Epithelial cell of proximal tubule (primary cell): ENCODE measurements at regions not wholly inside any gene's neighbourhood (a gene's known extent, or its start where the extent isn't known, plus 50 kb on each side); places are given as distances from the start of the nearest gene placed in this dataset.

Experiments used
- DNase-seq: peaks from one replicate; pipeline ENCODE4 v3.0.0-alpha.2; 2011; ENCODE audit warnings: low read depth
- H3K4me3 ChIP-seq: 2 replicates; pipeline ENCODE4 v1.5.1; 2011; ENCODE audit warnings: low read depth, mild to moderate bottlenecking, low read length
- TF ChIP-seq, protein P1 (sequence below): conservative IDR thresholded peaks from 2 replicates; pipeline ENCODE4 v1.5.1; 2012; ENCODE audit warnings: low read depth, mild to moderate bottlenecking, low read length

DNA sequence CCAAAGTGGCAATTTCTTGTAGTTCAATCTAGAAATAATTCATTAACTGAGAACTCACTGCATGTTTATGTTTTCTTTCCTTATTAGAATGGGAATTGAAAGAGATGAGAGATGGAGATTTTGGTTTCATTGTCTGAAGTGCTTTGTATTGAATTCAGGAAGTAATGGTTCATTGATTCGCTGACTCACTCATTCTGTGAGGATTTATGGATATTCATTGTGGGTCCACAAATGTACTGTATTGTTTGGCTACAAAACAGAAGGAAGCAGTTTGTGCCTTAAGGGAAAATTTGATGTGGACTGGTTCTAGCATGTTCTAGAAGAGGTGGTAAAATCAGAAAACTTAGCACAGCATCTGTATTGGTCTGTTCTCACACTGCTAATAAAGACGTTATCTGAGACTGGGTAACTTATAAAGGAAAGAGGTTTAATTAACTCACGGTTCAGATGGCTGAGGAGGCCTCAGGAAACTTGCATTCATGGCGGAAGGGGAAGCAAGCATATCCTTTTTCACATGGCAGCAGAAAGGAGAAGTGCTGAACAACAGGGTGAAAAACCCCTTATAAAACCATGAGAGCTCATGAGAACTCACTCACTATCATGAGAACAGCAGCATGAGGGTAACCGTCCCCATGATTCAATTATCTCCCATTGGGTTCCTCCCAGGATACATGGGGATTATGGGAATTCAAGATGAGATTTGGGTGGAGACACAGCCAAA lies 132.3 kb upstream of the VCX3A start:
- DNase-seq = no peak

DNA sequence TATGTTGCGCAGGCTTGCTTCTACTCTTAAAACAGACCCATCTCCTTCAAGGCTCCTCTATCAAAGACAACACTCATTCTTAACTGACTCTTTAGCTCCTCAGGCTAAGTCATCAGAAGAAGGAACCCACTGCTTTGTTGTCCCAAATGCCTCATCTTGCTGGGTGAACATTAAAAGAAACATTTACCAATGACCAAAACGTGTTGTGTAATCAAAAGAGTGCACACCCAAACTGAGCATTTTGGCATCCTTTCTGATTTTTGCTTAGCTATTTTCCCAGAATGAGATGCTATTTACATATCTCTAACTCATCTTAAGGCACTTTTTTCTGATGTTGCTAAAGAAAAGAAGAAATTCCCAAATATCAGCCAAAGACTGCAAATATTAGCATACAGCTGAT lies 131.7 kb upstream of the VCX3A start:
- TF ChIP-seq, protein P1, sequence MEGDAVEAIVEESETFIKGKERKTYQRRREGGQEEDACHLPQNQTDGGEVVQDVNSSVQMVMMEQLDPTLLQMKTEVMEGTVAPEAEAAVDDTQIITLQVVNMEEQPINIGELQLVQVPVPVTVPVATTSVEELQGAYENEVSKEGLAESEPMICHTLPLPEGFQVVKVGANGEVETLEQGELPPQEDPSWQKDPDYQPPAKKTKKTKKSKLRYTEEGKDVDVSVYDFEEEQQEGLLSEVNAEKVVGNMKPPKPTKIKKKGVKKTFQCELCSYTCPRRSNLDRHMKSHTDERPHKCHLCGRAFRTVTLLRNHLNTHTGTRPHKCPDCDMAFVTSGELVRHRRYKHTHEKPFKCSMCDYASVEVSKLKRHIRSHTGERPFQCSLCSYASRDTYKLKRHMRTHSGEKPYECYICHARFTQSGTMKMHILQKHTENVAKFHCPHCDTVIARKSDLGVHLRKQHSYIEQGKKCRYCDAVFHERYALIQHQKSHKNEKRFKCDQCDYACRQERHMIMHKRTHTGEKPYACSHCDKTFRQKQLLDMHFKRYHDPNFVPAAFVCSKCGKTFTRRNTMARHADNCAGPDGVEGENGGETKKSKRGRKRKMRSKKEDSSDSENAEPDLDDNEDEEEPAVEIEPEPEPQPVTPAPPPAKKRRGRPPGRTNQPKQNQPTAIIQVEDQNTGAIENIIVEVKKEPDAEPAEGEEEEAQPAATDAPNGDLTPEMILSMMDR = no peak
- no peak for DNase-seq
- H3K4me3 ChIP-seq = no peak overlapping the region

More for the DNA sequence above, 132.3 kb upstream of the VCX3A start:
- TF ChIP-seq, protein P1 = no peak
- no peak overlapping the region for H3K4me3 ChIP-seq

DNA sequence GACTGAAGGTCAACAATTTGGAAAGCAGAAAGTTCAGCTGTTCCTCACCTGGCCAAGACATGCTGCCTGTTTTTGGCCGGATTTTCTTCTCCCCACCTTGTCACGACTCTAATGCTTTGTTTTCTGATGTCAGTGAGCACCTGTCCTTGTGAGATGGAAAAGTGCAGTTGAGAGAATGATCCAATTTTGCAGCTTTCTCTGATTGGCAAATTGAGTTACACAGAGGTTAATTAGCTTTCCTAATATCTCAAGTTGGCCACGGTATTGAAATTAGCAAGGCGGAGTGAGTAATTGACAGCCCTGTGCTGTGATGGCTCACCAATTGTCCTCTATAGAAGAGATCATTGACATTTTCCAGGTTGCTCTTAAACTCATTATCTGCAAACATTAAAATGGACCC lies 126.8 kb upstream of the VCX3A start:
- H3K4me3 ChIP-seq = no peak overlapping the region
- no peak for DNase-seq
- TF ChIP-seq, protein P1 = no peak

DNA sequence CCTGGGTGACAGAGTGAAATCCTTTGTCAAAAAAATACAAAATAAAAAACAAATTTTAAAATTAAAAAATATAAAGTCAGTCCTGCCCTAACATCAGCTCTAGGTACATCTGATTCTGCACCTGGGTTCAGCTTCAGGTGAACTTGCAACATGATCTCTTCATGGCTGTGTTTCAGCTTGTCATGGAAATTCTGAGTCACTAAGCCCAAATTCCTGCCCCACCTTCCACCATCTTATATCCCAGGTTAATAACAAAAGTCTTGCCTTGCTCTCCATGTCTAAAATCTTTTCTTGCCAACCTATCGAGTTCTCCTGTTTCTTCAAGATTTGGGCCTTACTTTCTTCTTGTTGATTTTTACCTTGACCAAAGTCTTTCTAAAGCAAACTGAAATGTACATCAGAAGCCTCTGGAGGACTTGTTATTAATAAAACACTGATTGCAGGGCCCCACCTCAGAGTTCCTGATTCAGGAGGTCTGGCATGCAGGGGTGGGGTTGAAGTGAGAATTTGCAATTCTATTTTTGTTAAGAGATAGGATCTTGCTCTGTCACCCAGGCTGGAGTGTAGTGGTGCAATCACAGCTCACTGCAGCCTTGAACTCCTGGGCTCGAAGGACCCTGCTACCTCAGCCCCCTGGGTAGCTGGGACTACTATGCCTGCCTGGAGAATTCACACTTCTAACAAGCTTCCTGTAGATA lies 125.8 kb upstream of the VCX3A start:
- no peak for DNase-seq
- H3K4me3 ChIP-seq = no peak overlapping the region
- TF ChIP-seq, protein P1 = no peak

DNA sequence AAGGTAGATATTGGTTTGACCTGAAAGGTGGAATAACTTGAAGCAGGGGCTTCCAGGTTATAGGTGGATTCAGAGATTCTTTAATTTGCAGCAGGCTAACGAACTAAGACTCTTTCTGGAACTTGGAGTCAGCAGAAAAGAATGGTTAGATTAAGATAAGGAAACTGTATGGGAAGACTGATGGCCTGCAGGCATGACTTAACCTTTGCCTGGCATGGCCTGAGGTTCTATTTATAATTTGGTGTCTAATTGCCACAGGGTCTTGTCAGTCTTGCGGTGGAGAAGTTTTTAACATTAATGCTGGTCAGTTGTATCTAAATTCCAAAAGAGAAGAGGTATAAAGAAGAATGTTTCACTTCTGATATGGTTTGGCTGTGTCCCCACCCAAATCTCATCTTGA lies 110.3 kb upstream of the VCX3A start:
- TF ChIP-seq, protein P1 = no peak
- H3K4me3 ChIP-seq = no peak overlapping the region

DNA sequence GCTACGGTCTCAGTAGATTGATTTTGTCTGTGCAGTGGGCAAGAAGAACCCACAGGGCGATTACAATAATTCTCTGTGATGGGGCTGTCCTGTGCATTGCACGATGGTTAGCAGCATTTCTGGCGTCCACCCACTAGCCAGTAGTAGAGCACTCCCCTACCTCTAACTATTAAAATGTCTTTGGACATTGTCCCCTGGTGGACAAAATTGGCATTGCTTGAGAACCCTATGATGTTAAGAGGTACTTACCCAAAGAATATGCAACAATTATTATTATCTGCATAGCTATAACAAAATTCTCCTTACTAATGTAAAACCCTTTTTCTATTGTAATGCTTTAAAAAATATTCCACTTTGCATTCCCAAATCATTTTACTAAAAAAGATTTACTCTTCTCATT lies 109.5 kb upstream of the VCX3A start:
- TF ChIP-seq, protein P1 = peak; percentile 42

More for the DNA sequence above, 110.3 kb upstream of the VCX3A start:
- DNase-seq = no peak

More for the DNA sequence above, 109.5 kb upstream of the VCX3A start:
- no peak for DNase-seq
- no peak overlapping the region for H3K4me3 ChIP-seq
